Trophoblast cell (in vitro differentiated cells and primary cell): ENCODE measurements at regions not wholly inside any gene's neighbourhood (a gene's known extent, or its start where the extent isn't known, plus 50 kb on each side); places are given as distances from the start of the nearest gene placed in this dataset.

Experiments
- DNase-seq, 2 donors: peaks; one replicate each; pipeline ENCODE4 v3.0.0-alpha.2; 2016
- H2AFZ ChIP-seq: 2 replicates; pipeline ENCODE4 v1.6.1; 2013; ENCODE audit warnings: low read length, moderate library complexity, mild to moderate bottlenecking; ENCODE audit not compliant: insufficient read depth, poor library complexity
- H2AK5ac ChIP-seq: 2 replicates; pipeline ENCODE4 v1.6.1; 2013; ENCODE audit warnings: mild to moderate bottlenecking, low read length
- H2BK120ac ChIP-seq: 2 replicates; pipeline ENCODE4 v1.6.1; 2013; ENCODE audit warnings: low read length, mild to moderate bottlenecking, moderate library complexity; ENCODE audit not compliant: insufficient read depth, poor library complexity
- H2BK12ac ChIP-seq: 2 replicates; pipeline ENCODE4 v1.6.1; 2013; ENCODE audit warnings: mild to moderate bottlenecking, low read length, moderate library complexity
- H2BK5ac ChIP-seq: 2 replicates; pipeline ENCODE4 v1.6.1; 2013; ENCODE audit warnings: low read length, low read depth, moderate library complexity, mild to moderate bottlenecking; ENCODE audit not compliant: poor library complexity
- H3K14ac ChIP-seq: 2 replicates; pipeline ENCODE4 v1.6.1; 2013; ENCODE audit warnings: mild to moderate bottlenecking, low read length
- H3K18ac ChIP-seq: 2 replicates; pipeline ENCODE4 v1.6.1; 2013; ENCODE audit warnings: mild to moderate bottlenecking, low read length
- H3K23ac ChIP-seq: 2 replicates; pipeline ENCODE4 v1.6.1; 2013; ENCODE audit warnings: low read length
- H3K27ac ChIP-seq: 2 replicates; pipeline ENCODE4 v1.5.1; 2013; ENCODE audit warnings: low read depth, mild to moderate bottlenecking, inconsistent platforms, low read length, moderate library complexity
- H3K27me3 ChIP-seq: 2 replicates; pipeline ENCODE4 v1.6.1; 2013; ENCODE audit warnings: inconsistent platforms, mild to moderate bottlenecking, low read length, moderate library complexity; ENCODE audit not compliant: insufficient read depth
- H3K36me3 ChIP-seq, 2 experiments: 1 replicate in 1 of 2; 2 replicates in 1 of 2; pipeline ENCODE4 v1.6.1; 2013; ENCODE audit warnings: low read length in 2 of 2, mild to moderate bottlenecking in 2 of 2, moderate library complexity in 1 of 2; ENCODE audit not compliant: insufficient read depth in 2 of 2, control insufficient read depth in 1 of 2
- H3K4ac ChIP-seq: 2 replicates; pipeline ENCODE4 v1.6.1; 2013; ENCODE audit warnings: low read depth, mild to moderate bottlenecking, low read length, moderate library complexity
- H3K4me1 ChIP-seq, 2 experiments: 1 replicate in 1 of 2; 2 replicates in 1 of 2; pipeline ENCODE4 v1.6.1; 2013; ENCODE audit warnings: low read length in 2 of 2, mild to moderate bottlenecking in 2 of 2, moderate library complexity in 1 of 2; ENCODE audit not compliant: insufficient read depth in 2 of 2, control insufficient read depth in 1 of 2
- H3K4me2 ChIP-seq: 2 replicates; pipeline ENCODE4 v1.6.1; 2013; ENCODE audit warnings: inconsistent platforms, mild to moderate bottlenecking, low read length, moderate library complexity
- H3K4me3 ChIP-seq: 2 replicates; pipeline ENCODE4 v1.5.1; 2013; ENCODE audit warnings: mild to moderate bottlenecking, low read depth, low read length, inconsistent platforms
- H3K79me1 ChIP-seq: one replicate; pipeline ENCODE4 v1.6.1; 2013; ENCODE audit warnings: low read length
- H3K79me2 ChIP-seq: 2 replicates; pipeline ENCODE4 v1.6.1; 2013; ENCODE audit warnings: low read length, mild to moderate bottlenecking; ENCODE audit not compliant: control insufficient read depth, insufficient read depth, poor library complexity
- H3K9ac ChIP-seq: 2 replicates; pipeline ENCODE4 v1.6.1; 2013; ENCODE audit warnings: mild to moderate bottlenecking, low read length
- H3K9me3 ChIP-seq: 2 replicates; pipeline ENCODE4 v1.6.1; 2013; ENCODE audit warnings: low read depth, mild to moderate bottlenecking, control low read depth, inconsistent platforms, low read length; ENCODE audit not compliant: insufficient read depth
- H4K12ac ChIP-seq: 2 replicates; pipeline ENCODE4 v1.6.1; 2013; ENCODE audit warnings: low read depth, mild to moderate bottlenecking, low read length, moderate library complexity
- H4K8ac ChIP-seq: 2 replicates; pipeline ENCODE4 v1.6.1; 2013; ENCODE audit warnings: low read depth, mild to moderate bottlenecking, low read length, moderate library complexity
- H4K91ac ChIP-seq: one replicate; pipeline ENCODE4 v1.6.1; 2013; ENCODE audit warnings: low read depth, mild to moderate bottlenecking, low read length, moderate library complexity
- WGBS: extraction: QIAGEN DNeasy Blood & Tissue Kit; methylation state at CpG from one replicate; pipeline ENCODE4 v1.1.7; 2013; ENCODE audit warnings: missing lambda C conversion rate; ENCODE audit not compliant: insufficient read length, insufficient coverage; ENCODE audit errors: extremely low coverage; 5-methylcytosine and 5-hydroxymethylcytosine counted together

- no peak overlapping the region for H3K23ac ChIP-seq
- H3K9me3 ChIP-seq, result no peaks in the 10 kb centered on the region
- no peak overlapping the region for H4K8ac ChIP-seq
- H2AFZ ChIP-seq, result no peak overlapping the region
- no peaks in the 10 kb centered on the region for H3K79me1 ChIP-seq
- no peaks in the 10 kb centered on the region for H3K36me3 ChIP-seq
- no peak overlapping the region for H3K4me2 ChIP-seq
- no peak overlapping the region for H2BK120ac ChIP-seq
- no peak overlapping the region for H2BK5ac ChIP-seq
- H4K91ac ChIP-seq, result no peak overlapping the region
- H3K27ac ChIP-seq, result no peak overlapping the region
- no peaks in the 10 kb centered on the region for H3K79me2 ChIP-seq
- no CpG with 5 or more reads among the region's 9 CpGs for WGBS
- no peaks in the 10 kb centered on the region for H3K4me1 ChIP-seq
- no peak overlapping the region for H2BK12ac ChIP-seq
- H3K18ac ChIP-seq, result no peak overlapping the region
- no peak overlapping the region for H3K9ac ChIP-seq
- H3K27me3 ChIP-seq, result no peaks in the 10 kb centered on the region
- DNase-seq, result no peak
- H2AK5ac ChIP-seq, result no peak overlapping the region
- H4K12ac ChIP-seq, result no peak overlapping the region
- no peak overlapping the region for H3K4ac ChIP-seq
- no peak overlapping the region for H3K14ac ChIP-seq
- no peak overlapping the region for H3K4me3 ChIP-seq
Measured at GRCh38 chr21:41560661-41561158, 52.8 kb upstream of the TMPRSS2 start.

DNA sequence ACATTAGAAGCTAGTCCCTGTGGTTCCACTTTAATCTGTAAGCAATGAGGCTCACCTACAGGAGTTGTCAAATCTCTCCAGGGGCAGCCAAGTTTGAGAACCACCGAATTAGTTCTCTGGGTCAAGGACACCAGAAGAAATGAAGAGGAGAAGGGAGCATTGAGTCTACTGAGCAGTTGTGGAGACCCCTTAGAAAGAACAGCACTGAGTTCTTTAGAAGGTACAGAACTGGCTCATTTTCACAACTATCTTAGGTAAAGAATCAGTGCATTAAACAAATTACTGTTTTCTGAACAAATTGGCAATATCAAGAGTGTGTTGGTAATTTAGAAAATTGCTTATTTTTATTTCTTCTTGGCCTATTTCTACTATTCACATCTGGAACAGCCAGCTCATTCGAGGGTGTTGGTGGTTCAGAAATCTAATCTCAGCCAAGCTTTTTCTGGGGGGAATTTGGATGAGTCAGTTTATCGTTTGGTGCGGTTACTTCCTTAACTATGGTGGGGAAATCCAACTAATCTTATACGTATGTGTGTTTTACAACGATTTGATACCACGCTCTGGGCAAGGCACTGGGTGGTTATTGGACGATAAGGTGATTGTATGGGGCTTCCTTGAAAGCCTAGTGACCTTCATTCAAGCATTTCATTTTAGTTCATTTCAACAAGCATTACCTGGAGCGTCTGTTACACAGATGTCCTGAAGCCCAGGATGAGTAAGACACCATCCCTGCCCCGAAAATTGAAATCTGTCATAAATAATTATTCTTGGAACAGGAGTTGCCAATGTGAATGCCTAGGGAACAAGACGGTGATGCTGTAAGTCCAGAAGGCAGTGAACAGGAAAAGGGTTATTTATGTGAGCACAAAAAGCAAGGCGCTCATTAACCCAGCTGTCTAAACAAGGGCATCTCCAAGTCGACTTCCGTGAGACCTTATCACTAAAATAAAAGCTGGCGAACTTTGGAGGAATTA is 52.0 kb upstream of the TMPRSS2 start:
- no peak overlapping the region for H2BK5ac ChIP-seq
- WGBS, result no CpG with 5 or more reads among the region's 15 CpGs
- no peak overlapping the region for H2BK120ac ChIP-seq
- no peak overlapping the region for H3K23ac ChIP-seq
- H3K79me2 ChIP-seq, result no peaks in the 10 kb centered on the region
- no peak for DNase-seq
- H3K4me2 ChIP-seq, result no peak overlapping the region
- no peak overlapping the region for H3K9ac ChIP-seq
- H4K12ac ChIP-seq, result no peak overlapping the region
- H3K18ac ChIP-seq, result no peak overlapping the region
- H3K27ac ChIP-seq, result no peak overlapping the region
- H2BK12ac ChIP-seq, result no peak overlapping the region
- H3K36me3 ChIP-seq, result no peaks in the 10 kb centered on the region
- no peaks in the 10 kb centered on the region for H3K4me1 ChIP-seq
- no peak overlapping the region for H2AFZ ChIP-seq
- no peaks in the 10 kb centered on the region for H3K27me3 ChIP-seq
- no peaks in the 10 kb centered on the region for H3K9me3 ChIP-seq
- no peak overlapping the region for H4K91ac ChIP-seq
- no peak overlapping the region for H3K14ac ChIP-seq
- H3K4me3 ChIP-seq, result no peak overlapping the region
- H3K4ac ChIP-seq, result no peak overlapping the region
- H2AK5ac ChIP-seq, result no peak overlapping the region
- no peak overlapping the region for H4K8ac ChIP-seq
- H3K79me1 ChIP-seq, result no peaks in the 10 kb centered on the region

DNA sequence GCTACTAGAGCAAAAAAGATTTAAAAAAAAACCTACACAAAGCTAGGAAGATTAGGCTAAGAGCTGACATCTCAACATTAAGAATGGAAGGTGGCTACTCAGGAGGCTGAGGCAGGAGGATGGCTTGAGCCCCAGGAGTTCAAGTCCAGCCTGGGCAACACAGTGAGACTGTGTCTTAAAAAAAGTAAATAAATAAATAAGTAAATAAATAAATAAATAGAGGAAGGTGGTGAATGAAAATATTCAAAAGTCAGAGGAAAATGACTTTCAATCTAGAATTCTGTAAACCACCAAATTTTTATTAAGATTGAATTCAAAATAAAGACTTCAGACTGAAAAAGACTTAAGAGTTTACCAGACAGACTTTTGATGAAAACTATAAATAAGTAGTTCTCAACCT is 50.9 kb upstream of the TMPRSS2 start:
- no peak for DNase-seq
- Histone ChIP-seq H3K14ac (no peak overlapping the region), H3K4me1 (no peaks in the 10 kb centered on the region), H3K4me2 (no peak overlapping the region), H2BK12ac (no peak overlapping the region), H3K18ac (no peak overlapping the region), H3K9ac (no peak overlapping the region), H2BK120ac (no peak overlapping the region), H2BK5ac (no peak overlapping the region), H3K27me3 (no peaks in the 10 kb centered on the region), H3K4ac (no peak overlapping the region), H3K36me3 (no peaks in the 10 kb centered on the region), H2AK5ac (no peak overlapping the region), H3K79me1 (no peaks in the 10 kb centered on the region), H4K91ac (no peak overlapping the region), H3K4me3 (no peak overlapping the region), H3K27ac (no peak overlapping the region), H3K23ac (no peak overlapping the region), H4K12ac (no peak overlapping the region), H3K79me2 (no peaks in the 10 kb centered on the region), H2AFZ (no peak overlapping the region), H3K9me3 (no peaks in the 10 kb centered on the region), H4K8ac (no peak overlapping the region)

GRCh38 chr21:41557884-41558283 is 49.9 kb upstream of the TMPRSS2 start:
- Histone ChIP-seq H4K8ac (no peak overlapping the region), H2BK120ac (no peak overlapping the region), H4K12ac (no peak overlapping the region), H4K91ac (no peak overlapping the region), H2AFZ (no peak overlapping the region), H3K9ac (no peak overlapping the region), H2AK5ac (no peak overlapping the region), H3K9me3 (no peaks in the 10 kb centered on the region), H3K23ac (no peak overlapping the region), H3K14ac (no peak overlapping the region), H3K27ac (no peak overlapping the region), H3K4me3 (no peak overlapping the region), H3K4me1 (no peaks in the 10 kb centered on the region), H3K27me3 (no peaks in the 10 kb centered on the region), H3K4me2 (no peak overlapping the region), H2BK5ac (no peak overlapping the region), H3K4ac (no peak overlapping the region), H3K18ac (no peak overlapping the region), H3K79me2 (no peaks in the 10 kb centered on the region), H3K36me3 (no peaks in the 10 kb centered on the region), H3K79me1 (no peaks in the 10 kb centered on the region), H2BK12ac (no peak overlapping the region)
- no CpG with 5 or more reads among the region's 6 CpGs for WGBS
- no peak for DNase-seq
